K562 (cell line): ENCODE measurements at regions not wholly inside any gene's neighbourhood (a gene's known extent, or its start where the extent isn't known, plus 50 kb on each side); places are given as distances from the start of the nearest gene placed in this dataset.

Experiments
- BRCA1 ChIP-seq, 2 experiments: fragments of 450-650 bp in 1 of 2; sonication (generic) in 1 of 2; formaldehyde crosslinking in 1 of 2; IDR thresholded peaks; 2 replicates each; pipeline versions ENCODE4 v1.5.0 to v1.6.1; 2017 to 2020; ENCODE audit warnings: mild to moderate bottlenecking in 1 of 2, missing genetic modification reagents in 1 of 2
- CREB3L1 ChIP-seq: fragments of 450-650 bp; IDR thresholded peaks from 2 replicates; pipeline ENCODE4 v1.6.1; 2014; ENCODE audit warnings: low read depth, mild to moderate bottlenecking, moderate library complexity, borderline replicate concordance
- DDX20 ChIP-seq: fragments of 450-650 bp; IDR thresholded peaks from 2 replicates; pipeline ENCODE4 v1.6.1; 2016; ENCODE audit warnings: missing genetic modification characterization, low read depth, mild to moderate bottlenecking, missing compliant biosample characterization, moderate library complexity
- DLX4 ChIP-seq: fragments of 250-450 bp; sonication (Bioruptor Pico); IDR thresholded peaks from 2 replicates; pipeline ENCODE4 v1.6.1; 2021; ENCODE audit warnings: mild to moderate bottlenecking
- HNRNPK ChIP-seq: fragments of 200-400 bp; formaldehyde crosslinking; IDR thresholded peaks from one replicate; pipeline ENCODE4 v1.6.1; 2018; ENCODE audit warnings: mild to moderate bottlenecking, low read depth, low read length; ENCODE audit not compliant: poor library complexity, severe bottlenecking
- JUNB ChIP-seq: fragments of 450-650 bp; formaldehyde crosslinking; conservative IDR thresholded peaks from 2 replicates; pipeline ENCODE4 v1.4.0; 2020; ENCODE audit warnings: mild to moderate bottlenecking
- MAFK ChIP-seq: IDR thresholded peaks from 2 replicates; pipeline ENCODE4 v1.6.1; 2011; ENCODE audit warnings: low read length, improper control_type of control experiment
- MECOM ChIP-seq: fragments of 250-450 bp; sonication (Bioruptor Pico); IDR thresholded peaks from 2 replicates; pipeline ENCODE4 v1.8.0; 2022; ENCODE audit warnings: inconsistent platforms
- MTA2 ChIP-seq: fragments of 450-650 bp; IDR thresholded peaks from 2 replicates; pipeline ENCODE4 v1.6.1; 2016; ENCODE audit warnings: low read depth
- RFX5 ChIP-seq: IDR thresholded peaks from 2 replicates; pipeline ENCODE4 v1.6.1; 2011; ENCODE audit warnings: low read depth, mild to moderate bottlenecking, improper control_type of control experiment, low read length
- RREB1 ChIP-seq: fragments of 250-450 bp; sonication (Bioruptor Pico); IDR thresholded peaks from 2 replicates; pipeline ENCODE4 v1.4.0; 2020
- ZNF707 ChIP-seq: fragments of 250-450 bp; sonication (Bioruptor Pico); conservative IDR thresholded peaks from 2 replicates; pipeline ENCODE4 v1.8.0; 2022; ENCODE audit warnings: inconsistent platforms, mild to moderate bottlenecking, moderate library complexity

GRCh38 chr18:78693429-78693828 is 286.2 kb upstream of the SALL3 start (continued):
- TF ChIP-seq RREB1 (CRISPR knock-in tag), result no peak
- no peak for TF ChIP-seq MTA2
- TF ChIP-seq ZNF707 (CRISPR knock-in tag), result no peak
- TF ChIP-seq HNRNPK, result no peak
- no peak for TF ChIP-seq MAFK
- no peak for TF ChIP-seq JUNB (CRISPR knock-in tag)
- TF ChIP-seq DDX20 (tag), result no peak
- TF ChIP-seq CREB3L1, result no peak
- TF ChIP-seq DLX4 (CRISPR knock-in tag), result no peak
- TF ChIP-seq MECOM (CRISPR knock-in tag), result no peak
- no peak for TF ChIP-seq BRCA1 (IDR thresholded peaks at IDR 0.05)
- TF ChIP-seq BRCA1 (CRISPR knock-in tag; IDR thresholded peaks at IDR 0.05), result no peak
- TF ChIP-seq RFX5, result no peak
